BLaER1 (cell line): ENCODE measurements at regions not wholly inside any gene's neighbourhood (a gene's known extent, or its start where the extent isn't known, plus 50 kb on each side); places are given as distances from the start of the nearest gene placed in this dataset.

Experiments
- H3K27ac ChIP-seq: shearing (Covaris generic); formaldehyde crosslinking; 2 replicates; pipeline ENCODE4 v1.8.1; 2022
- H3K27me3 ChIP-seq: shearing (Covaris generic); formaldehyde crosslinking; 2 replicates; pipeline ENCODE4 v1.8.1; 2022
- H3K36me3 ChIP-seq: shearing (Covaris generic); formaldehyde crosslinking; 2 replicates; pipeline ENCODE4 v1.8.1; 2022
- H3K4me1 ChIP-seq: shearing (Covaris generic); formaldehyde crosslinking; 2 replicates; pipeline ENCODE4 v1.8.1; 2022
- H3K4me2 ChIP-seq: shearing (Covaris generic); formaldehyde crosslinking; 2 replicates; pipeline ENCODE4 v1.8.1; 2022
- H3K4me3 ChIP-seq: shearing (Covaris generic); formaldehyde crosslinking; 2 replicates; pipeline ENCODE4 v1.8.1; 2022
- H3K9ac ChIP-seq: shearing (Covaris generic); formaldehyde crosslinking; 2 replicates; pipeline ENCODE4 v1.8.1; 2022
- H3K9me3 ChIP-seq: shearing (Covaris generic); formaldehyde crosslinking; 2 replicates; pipeline ENCODE4 v1.8.1; 2022
- H4K20me1 ChIP-seq: shearing (Covaris generic); formaldehyde crosslinking; 2 replicates; pipeline ENCODE4 v1.8.1; 2022
- Cebpa-rat ChIP-seq: shearing (Covaris generic); IDR thresholded peaks from 2 replicates; pipeline ENCODE4 v1.8.1; 2022

DNA sequence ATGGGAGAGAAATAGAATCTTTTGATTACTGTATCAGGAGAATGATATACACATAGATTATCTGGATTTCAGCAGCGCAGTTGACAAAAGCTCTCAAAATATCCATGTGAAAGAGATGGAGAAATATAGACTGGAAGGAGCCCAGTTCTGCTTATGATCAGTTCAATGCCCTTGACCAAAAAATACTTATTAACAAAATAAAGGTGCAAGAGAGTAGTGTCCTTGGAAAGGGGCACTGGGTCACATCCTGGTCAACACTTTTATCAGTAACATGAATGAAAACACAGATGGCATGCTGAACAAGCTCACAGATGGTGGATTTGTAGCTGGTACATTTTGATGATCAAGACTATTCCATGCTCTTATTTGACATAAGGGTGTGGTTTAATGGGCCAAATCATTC is 63.9 kb upstream of the PLEKHG1 start:
- no peaks in the 10 kb centered on the region for H3K36me3 ChIP-seq
- no peak for TF ChIP-seq Cebpa-rat
- H3K4me1 ChIP-seq, result no peaks in the 10 kb centered on the region
- no peak overlapping the region for H3K4me3 ChIP-seq
- H3K9ac ChIP-seq, result no peak overlapping the region
- no peaks in the 10 kb centered on the region for H4K20me1 ChIP-seq
- H3K9me3 ChIP-seq, result peaks cover 7% of the 10 kb centered on the region; the same call in 1 of the 2 replicates
- no peak overlapping the region for H3K27ac ChIP-seq
- no peak overlapping the region for H3K4me2 ChIP-seq
- no peaks in the 10 kb centered on the region for H3K27me3 ChIP-seq

DNA sequence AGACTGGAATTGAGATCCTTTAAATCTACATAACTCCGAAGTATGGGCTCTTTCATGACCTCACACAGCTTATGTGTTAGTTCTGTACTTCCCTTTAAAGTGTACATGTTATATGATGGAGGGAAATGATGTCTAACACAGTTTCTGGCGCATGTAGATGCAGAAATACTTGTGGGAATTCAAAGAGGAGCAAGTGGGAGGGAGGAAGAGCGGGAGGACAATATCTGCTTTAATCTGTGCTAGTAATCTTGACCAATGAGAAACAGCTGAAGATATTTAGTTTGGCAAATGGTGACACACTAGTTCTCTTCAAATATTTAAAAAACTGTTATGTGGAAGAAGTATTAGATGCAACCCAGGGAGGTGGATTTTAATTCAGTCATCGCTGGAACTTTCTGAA is 62.9 kb upstream of the PLEKHG1 start:
- Histone ChIP-seq H4K20me1 (no peaks in the 10 kb centered on the region), H3K4me1 (no peaks in the 10 kb centered on the region), H3K4me2 (no peak overlapping the region), H3K9ac (no peak overlapping the region), H3K36me3 (no peaks in the 10 kb centered on the region), H3K27me3 (no peaks in the 10 kb centered on the region), H3K27ac (no peak overlapping the region), H3K9me3 (peaks cover 7% of the 10 kb centered on the region; the same call in 1 of the 2 replicates), H3K4me3 (no peak overlapping the region)
- no peak for TF ChIP-seq Cebpa-rat

DNA sequence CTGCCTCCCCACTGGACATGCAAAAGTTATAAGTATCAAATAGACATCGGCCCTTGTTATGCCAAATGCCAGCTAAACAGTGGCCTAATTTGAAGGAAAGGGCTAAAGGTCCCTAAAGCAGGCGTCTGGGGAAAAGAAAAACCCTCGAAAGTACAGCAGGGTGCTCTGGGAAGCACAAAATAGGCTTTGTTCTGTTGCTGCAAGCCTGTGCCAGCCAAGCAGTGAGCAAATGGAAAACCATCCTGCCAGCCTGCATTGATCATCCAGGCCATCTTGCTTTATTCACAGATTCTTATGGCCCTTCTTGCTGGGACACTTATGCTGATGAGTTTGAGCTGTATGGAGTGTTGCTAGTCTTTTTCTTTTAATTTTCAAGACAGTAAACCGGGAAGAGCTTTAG is 62.2 kb upstream of the PLEKHG1 start:
- no peaks in the 10 kb centered on the region for H3K27me3 ChIP-seq
- no peak overlapping the region for H3K27ac ChIP-seq
- H3K4me3 ChIP-seq, result no peak overlapping the region
- no peaks in the 10 kb centered on the region for H3K36me3 ChIP-seq
- H4K20me1 ChIP-seq, result no peaks in the 10 kb centered on the region
- peaks cover 7% of the 10 kb centered on the region; the same call in 1 of the 2 replicates for H3K9me3 ChIP-seq
- H3K9ac ChIP-seq, result no peak overlapping the region
- no peak for TF ChIP-seq Cebpa-rat
- H3K4me2 ChIP-seq, result no peak overlapping the region
- H3K4me1 ChIP-seq, result no peaks in the 10 kb centered on the region

DNA sequence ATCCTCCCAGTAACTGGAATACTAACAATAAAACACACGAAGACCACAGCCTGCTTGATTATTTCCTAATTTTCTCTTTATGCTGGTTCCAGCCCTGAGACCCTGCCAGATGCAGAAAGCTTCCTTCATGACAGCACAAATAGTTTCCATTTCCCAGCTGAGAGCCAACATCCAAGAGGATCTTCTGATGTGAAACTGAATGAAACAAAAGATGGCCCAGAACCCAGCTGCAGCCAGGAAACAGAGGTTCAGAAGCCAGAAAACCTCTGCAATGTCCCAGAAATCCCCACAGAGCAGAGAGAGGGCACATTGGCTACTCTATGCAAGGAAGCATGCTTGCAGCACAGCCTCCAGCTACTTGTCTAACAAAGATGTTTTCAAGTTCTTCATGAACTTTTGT is 61.8 kb upstream of the PLEKHG1 start:
- Histone ChIP-seq H3K27ac (no peak overlapping the region), H3K4me3 (no peak overlapping the region), H4K20me1 (no peaks in the 10 kb centered on the region), H3K36me3 (no peaks in the 10 kb centered on the region), H3K9ac (no peak overlapping the region), H3K27me3 (no peaks in the 10 kb centered on the region), H3K4me2 (no peak overlapping the region), H3K4me1 (no peaks in the 10 kb centered on the region), H3K9me3 (peaks cover 7% of the 10 kb centered on the region; the same call in 1 of the 2 replicates)
- TF ChIP-seq Cebpa-rat, result no peak

DNA sequence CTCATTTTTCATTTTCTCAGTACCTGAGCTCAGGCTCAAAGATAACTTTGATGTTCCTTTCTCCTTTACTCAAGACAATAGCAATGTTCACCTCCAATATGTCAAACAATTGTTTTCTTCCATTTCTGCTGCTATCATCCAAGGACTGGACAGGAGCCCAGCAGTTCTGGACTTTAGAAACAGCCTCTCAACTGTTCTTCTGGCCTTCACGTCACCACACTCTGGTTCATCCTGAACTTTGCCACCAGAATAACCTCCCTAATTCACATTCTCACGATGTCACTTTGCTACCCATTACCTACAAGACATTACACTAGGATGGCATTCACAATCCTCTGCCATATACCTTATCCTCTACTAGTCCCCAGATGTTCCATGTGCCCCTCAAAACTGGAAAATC is 60.6 kb upstream of the PLEKHG1 start:
- Histone ChIP-seq H3K4me3 (no peak overlapping the region), H3K9me3 (peaks cover 7% of the 10 kb centered on the region; the same call in 1 of the 2 replicates), H3K27ac (no peak overlapping the region), H3K4me1 (no peaks in the 10 kb centered on the region), H3K36me3 (no peaks in the 10 kb centered on the region), H4K20me1 (no peaks in the 10 kb centered on the region), H3K27me3 (no peaks in the 10 kb centered on the region), H3K9ac (no peak overlapping the region), H3K4me2 (no peak overlapping the region)
- no peak for TF ChIP-seq Cebpa-rat

DNA sequence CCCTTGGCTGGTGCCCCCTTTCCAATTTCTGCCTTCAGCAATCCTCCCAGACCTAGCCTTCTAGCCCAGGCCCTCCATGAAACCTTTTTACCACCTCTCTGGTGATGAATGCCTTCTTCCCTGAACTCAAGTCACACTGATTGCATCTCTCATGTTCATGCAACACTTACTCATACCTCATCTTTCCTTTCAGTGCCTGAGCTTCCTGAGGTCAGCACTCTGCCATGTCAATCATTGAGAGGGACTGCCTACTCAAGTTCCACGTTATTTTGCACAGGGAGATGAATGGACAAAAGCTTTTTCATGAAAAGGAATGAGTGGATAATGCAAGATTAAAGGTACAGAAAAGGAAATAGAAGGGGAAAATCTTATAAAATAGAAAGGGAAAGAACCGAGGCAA is 60.1 kb upstream of the PLEKHG1 start:
- peaks cover 7% of the 10 kb centered on the region; the same call in 1 of the 2 replicates for H3K9me3 ChIP-seq
- no peak for TF ChIP-seq Cebpa-rat
- H3K9ac ChIP-seq, result no peak overlapping the region
- no peaks in the 10 kb centered on the region for H3K27me3 ChIP-seq
- H3K4me1 ChIP-seq, result no peaks in the 10 kb centered on the region
- no peak overlapping the region for H3K4me2 ChIP-seq
- no peak overlapping the region for H3K4me3 ChIP-seq
- no peaks in the 10 kb centered on the region for H3K36me3 ChIP-seq
- no peaks in the 10 kb centered on the region for H4K20me1 ChIP-seq
- H3K27ac ChIP-seq, result no peak overlapping the region

DNA sequence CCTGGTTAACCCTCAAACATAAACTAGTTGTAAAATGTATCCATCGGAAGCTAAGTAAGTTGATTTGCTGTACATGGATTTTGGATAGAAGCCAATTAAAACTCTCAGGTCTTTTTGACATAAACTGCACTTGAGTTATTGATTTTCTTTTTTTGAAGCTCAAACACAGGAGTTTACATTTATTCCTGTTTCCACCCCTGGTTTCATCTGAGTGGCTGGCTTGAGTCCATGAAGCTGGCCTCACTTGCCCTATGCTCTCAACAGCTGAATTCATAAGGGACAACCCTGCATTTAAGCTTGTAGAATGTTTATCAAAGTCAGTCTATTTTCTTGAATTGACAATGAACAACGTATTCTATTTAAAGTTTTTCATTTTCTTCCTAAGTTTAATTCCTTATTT is 58.1 kb upstream of the PLEKHG1 start:
- Histone ChIP-seq H3K27ac (no peak overlapping the region), H3K9ac (no peak overlapping the region), H3K36me3 (no peaks in the 10 kb centered on the region), H4K20me1 (no peaks in the 10 kb centered on the region), H3K4me1 (no peaks in the 10 kb centered on the region), H3K9me3 (peaks cover 7% of the 10 kb centered on the region; the same call in 1 of the 2 replicates), H3K27me3 (no peaks in the 10 kb centered on the region), H3K4me2 (no peak overlapping the region), H3K4me3 (no peak overlapping the region)
- no peak for TF ChIP-seq Cebpa-rat

DNA sequence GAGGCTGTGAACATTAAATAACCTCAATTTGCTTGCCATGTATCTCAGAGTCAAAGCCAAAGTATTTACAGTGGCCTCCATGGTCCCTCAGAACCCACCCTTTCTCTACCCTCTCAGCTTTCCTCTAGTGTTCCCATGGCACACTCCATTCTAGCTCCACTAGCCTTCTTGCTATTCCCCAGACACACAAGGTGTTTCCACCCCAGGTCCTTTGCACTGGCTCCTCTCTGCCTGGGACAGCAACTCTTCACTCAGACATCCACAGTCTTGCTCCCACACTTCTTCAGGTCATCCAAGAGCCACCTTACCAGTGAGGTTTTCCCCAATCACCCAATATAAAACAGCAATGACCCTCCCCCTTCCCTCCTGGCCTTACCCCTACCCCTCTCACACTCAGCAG is 56.5 kb upstream of the PLEKHG1 start:
- no peaks in the 10 kb centered on the region for H3K27me3 ChIP-seq
- H3K9me3 ChIP-seq, result no peaks in the 10 kb centered on the region
- H3K27ac ChIP-seq, result no peak overlapping the region
- H4K20me1 ChIP-seq, result no peaks in the 10 kb centered on the region
- TF ChIP-seq Cebpa-rat, result no peak
- H3K9ac ChIP-seq, result no peak overlapping the region
- no peak overlapping the region for H3K4me3 ChIP-seq
- no peak overlapping the region for H3K4me2 ChIP-seq
- H3K4me1 ChIP-seq, result 0 out of 2 replicates have a peak, but pooled peaks cover 5% of the 10 kb centered on the region
- H3K36me3 ChIP-seq, result no peaks in the 10 kb centered on the region

DNA sequence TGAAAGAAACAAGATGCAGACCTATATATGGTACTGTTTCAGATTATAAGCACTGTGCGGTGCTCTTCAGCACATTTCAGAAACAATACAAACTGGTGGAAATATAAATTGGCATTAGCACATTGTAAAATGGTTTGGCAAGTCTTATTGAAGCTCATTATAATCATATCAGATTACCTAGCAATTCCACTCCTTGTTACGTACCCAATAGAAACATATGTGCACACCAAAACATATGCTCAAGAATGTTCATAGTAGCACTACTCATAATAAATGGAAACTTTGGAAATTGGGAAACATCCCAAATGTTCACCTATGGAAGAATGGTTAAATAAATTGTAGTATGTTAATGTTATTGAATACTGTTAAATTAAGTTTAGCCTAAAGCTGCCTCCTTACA is 54.9 kb upstream of the PLEKHG1 start:
- no peak overlapping the region for H3K4me3 ChIP-seq
- H4K20me1 ChIP-seq, result no peaks in the 10 kb centered on the region
- no peak for TF ChIP-seq Cebpa-rat
- no peak overlapping the region for H3K4me2 ChIP-seq
- H3K36me3 ChIP-seq, result no peaks in the 10 kb centered on the region
- no peak overlapping the region for H3K27ac ChIP-seq
- H3K27me3 ChIP-seq, result no peaks in the 10 kb centered on the region
- no peaks in the 10 kb centered on the region for H3K9me3 ChIP-seq
- 0 out of 2 replicates have a peak, but pooled peaks cover 5% of the 10 kb centered on the region for H3K4me1 ChIP-seq
- H3K9ac ChIP-seq, result no peak overlapping the region

DNA sequence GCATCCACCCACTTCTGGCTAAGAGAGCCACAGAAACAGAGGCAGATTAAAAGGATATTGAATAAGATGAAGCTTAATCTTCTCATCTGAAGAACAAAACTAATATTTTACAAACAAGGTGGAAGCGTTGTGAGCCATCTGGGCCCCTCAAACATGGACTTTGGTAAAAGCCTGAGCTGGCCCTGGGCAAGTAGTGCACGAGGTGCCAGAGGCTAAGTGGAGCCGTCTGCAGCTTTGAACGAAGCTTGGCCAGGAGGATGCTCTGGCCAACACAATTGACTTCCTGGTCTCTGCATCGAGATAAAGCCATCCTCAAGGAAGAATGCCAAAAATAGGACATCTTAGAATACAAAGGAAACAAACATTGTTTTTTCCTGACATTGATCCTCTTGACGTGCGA is 53.2 kb upstream of the PLEKHG1 start:
- no peak overlapping the region for H3K4me2 ChIP-seq
- no peaks in the 10 kb centered on the region for H3K27me3 ChIP-seq
- TF ChIP-seq Cebpa-rat, result no peak
- H3K4me3 ChIP-seq, result no peak overlapping the region
- H3K9me3 ChIP-seq, result no peaks in the 10 kb centered on the region
- no peak overlapping the region for H3K9ac ChIP-seq
- no peak overlapping the region for H3K27ac ChIP-seq
- no peaks in the 10 kb centered on the region for H4K20me1 ChIP-seq
- H3K36me3 ChIP-seq, result no peaks in the 10 kb centered on the region
- H3K4me1 ChIP-seq, result 0 out of 2 replicates have a peak, but pooled peaks cover 5% of the 10 kb centered on the region
